ENCODE measurements at regions not wholly inside any gene's neighbourhood (a gene's known extent, or its start where the extent isn't known, plus 50 kb on each side); places are given as distances from the start of the nearest gene placed in this dataset.

DNA sequence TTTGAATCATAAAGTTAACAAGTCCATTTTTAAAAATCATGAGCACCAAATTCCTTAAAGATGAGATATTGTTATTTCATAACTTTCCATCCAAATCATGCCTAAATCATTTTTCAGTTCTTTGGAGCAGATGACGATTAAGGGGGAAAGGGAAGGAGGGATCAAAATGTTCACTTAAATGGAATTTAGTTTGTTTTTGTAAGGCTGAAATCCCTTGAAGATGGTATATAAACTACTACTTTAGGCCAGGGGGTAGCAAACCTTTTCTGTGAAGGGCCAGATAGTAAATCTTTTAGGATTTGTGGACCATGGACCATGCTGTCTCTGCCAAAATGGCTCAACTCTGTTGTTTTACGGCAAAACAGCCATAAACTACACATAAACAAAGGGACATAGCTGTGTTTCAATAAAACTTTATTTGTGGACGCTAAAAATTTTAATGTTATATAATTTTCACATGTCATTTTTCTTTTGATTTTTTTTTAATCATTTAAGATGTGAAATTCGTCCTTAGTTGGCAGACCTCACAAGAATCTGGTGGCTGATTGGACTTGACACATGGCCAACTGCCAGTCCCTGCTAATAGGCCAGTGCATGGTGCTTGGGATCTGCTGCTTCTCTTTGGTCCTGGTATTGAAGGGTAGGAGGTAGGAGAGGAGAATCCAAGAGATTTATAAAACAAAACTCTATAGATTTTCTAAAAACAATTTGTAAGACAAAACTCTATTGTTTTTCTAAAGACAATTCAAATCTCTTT is 52.0 kb upstream of the RTN4 start:
- TF ChIP-seq, protein P1, sequence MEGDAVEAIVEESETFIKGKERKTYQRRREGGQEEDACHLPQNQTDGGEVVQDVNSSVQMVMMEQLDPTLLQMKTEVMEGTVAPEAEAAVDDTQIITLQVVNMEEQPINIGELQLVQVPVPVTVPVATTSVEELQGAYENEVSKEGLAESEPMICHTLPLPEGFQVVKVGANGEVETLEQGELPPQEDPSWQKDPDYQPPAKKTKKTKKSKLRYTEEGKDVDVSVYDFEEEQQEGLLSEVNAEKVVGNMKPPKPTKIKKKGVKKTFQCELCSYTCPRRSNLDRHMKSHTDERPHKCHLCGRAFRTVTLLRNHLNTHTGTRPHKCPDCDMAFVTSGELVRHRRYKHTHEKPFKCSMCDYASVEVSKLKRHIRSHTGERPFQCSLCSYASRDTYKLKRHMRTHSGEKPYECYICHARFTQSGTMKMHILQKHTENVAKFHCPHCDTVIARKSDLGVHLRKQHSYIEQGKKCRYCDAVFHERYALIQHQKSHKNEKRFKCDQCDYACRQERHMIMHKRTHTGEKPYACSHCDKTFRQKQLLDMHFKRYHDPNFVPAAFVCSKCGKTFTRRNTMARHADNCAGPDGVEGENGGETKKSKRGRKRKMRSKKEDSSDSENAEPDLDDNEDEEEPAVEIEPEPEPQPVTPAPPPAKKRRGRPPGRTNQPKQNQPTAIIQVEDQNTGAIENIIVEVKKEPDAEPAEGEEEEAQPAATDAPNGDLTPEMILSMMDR (IDR thresholded peaks at IDR 0.05; ENCODE audit: low read depth, low read length): no peak
- H3K4me3 ChIP-seq (replicated peaks in 1 of 2; ENCODE audit: low read depth in 2 of 2, low read length in 2 of 2): no peak overlapping the region
- DNase-seq (ENCODE audit: low read depth in 2 of 2): peak; percentile 84 to 97

DNA sequence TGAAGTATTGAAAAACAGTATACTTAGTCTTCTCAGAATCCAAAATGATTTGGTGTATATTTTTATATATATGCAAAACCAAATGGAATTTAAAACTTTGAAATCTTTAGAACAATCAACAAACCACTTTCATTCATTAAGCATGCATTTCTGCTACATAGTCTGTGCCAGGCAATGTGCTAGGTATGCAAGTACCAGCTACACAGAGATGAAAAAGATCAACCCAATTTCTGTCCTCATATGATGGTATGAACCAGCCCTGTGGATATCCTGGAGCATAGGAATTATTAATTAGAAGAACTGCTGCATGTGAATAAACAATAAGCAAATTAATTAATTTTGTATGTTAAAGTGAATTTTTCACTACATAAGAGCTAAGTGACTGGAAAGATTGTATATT is 51.2 kb upstream of the RTN4 start:
- peak in 1 of 2 donors; percentile 51 for DNase-seq (ENCODE audit: low read depth in 2 of 2)
- TF ChIP-seq, protein P1 (IDR thresholded peaks at IDR 0.05; ENCODE audit: low read depth, low read length): no peak
- no peak overlapping the region for H3K4me3 ChIP-seq (replicated peaks in 1 of 2; ENCODE audit: low read depth in 2 of 2, low read length in 2 of 2)

DNA sequence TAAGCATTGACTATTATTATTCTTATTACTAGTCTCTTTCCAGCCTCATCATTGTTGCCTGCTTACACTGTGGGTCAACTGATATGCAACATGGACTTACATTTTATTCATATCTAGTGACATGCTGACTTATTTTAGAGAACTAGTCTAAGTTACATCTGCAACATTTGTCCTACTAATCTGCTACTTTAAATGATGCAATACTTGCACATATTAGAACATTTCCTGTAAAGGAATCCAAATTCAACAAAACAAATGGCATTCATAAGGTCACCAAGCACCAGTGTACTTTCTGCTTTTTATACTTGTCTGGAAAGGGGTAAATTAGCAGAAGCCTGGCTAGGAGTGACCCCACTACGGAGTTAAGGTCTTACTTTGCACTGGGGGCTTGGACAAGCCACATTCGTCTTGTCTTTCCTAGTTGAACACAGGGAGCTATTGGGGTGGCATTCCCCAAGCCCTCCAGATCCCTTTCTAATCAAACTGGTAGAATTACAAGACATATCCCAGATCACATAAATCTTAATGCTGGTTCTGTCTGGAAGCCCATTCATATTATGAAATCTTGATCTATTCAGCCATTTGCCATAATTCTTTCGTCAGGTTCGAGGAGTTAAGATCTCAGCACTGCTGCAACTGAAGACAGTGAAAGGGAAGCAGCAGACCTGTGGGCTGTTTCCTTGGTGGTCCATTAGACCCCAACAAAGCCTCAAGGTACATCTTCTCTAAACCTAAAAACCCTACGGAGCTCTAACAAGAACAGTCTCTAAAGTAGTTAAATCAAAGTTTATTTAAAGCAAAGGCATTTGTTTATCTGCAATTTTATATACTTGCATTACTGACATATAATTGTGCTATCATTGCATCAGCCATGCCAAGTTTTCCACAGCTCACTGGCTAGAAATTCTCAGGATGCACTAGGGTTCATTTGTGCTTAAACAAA is 49.9 kb upstream of the RTN4 start:
- DNase-seq (ENCODE audit: low read depth in 2 of 2): peak; percentile 81 to 86
- H3K4me3 ChIP-seq (replicated peaks in 1 of 2; ENCODE audit: low read depth in 2 of 2, low read length in 2 of 2): no peak overlapping the region
- TF ChIP-seq, protein P1 (IDR thresholded peaks at IDR 0.05; ENCODE audit: low read depth, low read length): no peak
